Immature natural killer cell (primary cell): ENCODE measurements at regions not wholly inside any gene's neighbourhood (a gene's known extent, or its start where the extent isn't known, plus 50 kb on each side); places are given as distances from the start of the nearest gene placed in this dataset.
"Not testable (repeated sequence)": the region's sequence is repeated elsewhere in the genome, so short reads cannot be mapped to it uniquely, and the experiment has no call there.

Experiments
- DNase-seq, 3 donors: peaks; one replicate each; pipeline ENCODE4 v3.0.0; 2022; ENCODE audit warnings: mixed read lengths in 1 of 3
- H3K27ac Mint-ChIP-seq, 6 donors: one replicate each; pipeline ENCODE4 v1.8.0; 2020; ENCODE audit warnings: mixed read lengths in 6 of 6, mild to moderate bottlenecking in 5 of 6, inconsistent platforms in 4 of 6, moderate library complexity in 3 of 6
- H3K27me3 Mint-ChIP-seq, 3 donors: one replicate each; pipeline ENCODE4 v1.8.0; 2020 to 2021; ENCODE audit warnings: low read depth in 3 of 3, mild to moderate bottlenecking in 3 of 3, mixed read lengths in 3 of 3, moderate library complexity in 3 of 3, inconsistent platforms in 1 of 3
- H3K36me3 Mint-ChIP-seq, 3 donors: one replicate each; pipeline ENCODE4 v1.8.0; 2020; ENCODE audit warnings: mixed read lengths in 3 of 3, inconsistent platforms in 2 of 3, mild to moderate bottlenecking in 2 of 3
- H3K4me1 Mint-ChIP-seq, 2 donors: one replicate each; pipeline ENCODE4 v1.8.0; 2020; ENCODE audit warnings: inconsistent platforms in 2 of 2, mild to moderate bottlenecking in 2 of 2, mixed read lengths in 2 of 2, moderate library complexity in 1 of 2
- H3K4me3 Mint-ChIP-seq, 5 donors: one replicate each; pipeline ENCODE4 v1.8.0; 2020; ENCODE audit warnings: mild to moderate bottlenecking in 5 of 5, mixed read lengths in 5 of 5, inconsistent platforms in 3 of 5, moderate library complexity in 3 of 5
- H3K9me3 Mint-ChIP-seq, 6 donors: one replicate each; pipeline ENCODE4 v1.8.0; 2020; ENCODE audit warnings: mild to moderate bottlenecking in 6 of 6, mixed read lengths in 6 of 6, inconsistent platforms in 4 of 6, moderate library complexity in 3 of 6

DNA sequence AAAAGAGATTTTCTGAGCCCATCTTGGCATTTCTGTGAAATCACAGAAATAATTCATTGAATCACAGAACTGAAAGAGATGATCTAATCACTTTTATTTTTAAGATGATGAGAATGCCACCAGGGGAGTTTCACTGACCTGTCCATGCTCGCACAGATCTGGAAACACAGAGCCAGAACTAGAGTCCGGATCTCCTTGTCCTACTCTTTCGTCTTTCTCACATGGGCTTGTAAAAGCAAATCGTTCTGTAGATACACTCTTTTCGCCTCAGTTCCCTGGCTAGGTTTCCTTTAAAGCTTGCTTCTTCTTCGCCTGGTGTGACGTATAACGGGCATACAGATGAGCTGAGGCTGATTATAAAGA, 122.5 kb upstream of the SPRED1 start:
- no peak overlapping the region for H3K4me3 Mint-ChIP-seq
- H3K27me3 Mint-ChIP-seq: peaks cover 0 to 9% (median 8%) of the 10 kb centered on the region in 3 donors

DNA sequence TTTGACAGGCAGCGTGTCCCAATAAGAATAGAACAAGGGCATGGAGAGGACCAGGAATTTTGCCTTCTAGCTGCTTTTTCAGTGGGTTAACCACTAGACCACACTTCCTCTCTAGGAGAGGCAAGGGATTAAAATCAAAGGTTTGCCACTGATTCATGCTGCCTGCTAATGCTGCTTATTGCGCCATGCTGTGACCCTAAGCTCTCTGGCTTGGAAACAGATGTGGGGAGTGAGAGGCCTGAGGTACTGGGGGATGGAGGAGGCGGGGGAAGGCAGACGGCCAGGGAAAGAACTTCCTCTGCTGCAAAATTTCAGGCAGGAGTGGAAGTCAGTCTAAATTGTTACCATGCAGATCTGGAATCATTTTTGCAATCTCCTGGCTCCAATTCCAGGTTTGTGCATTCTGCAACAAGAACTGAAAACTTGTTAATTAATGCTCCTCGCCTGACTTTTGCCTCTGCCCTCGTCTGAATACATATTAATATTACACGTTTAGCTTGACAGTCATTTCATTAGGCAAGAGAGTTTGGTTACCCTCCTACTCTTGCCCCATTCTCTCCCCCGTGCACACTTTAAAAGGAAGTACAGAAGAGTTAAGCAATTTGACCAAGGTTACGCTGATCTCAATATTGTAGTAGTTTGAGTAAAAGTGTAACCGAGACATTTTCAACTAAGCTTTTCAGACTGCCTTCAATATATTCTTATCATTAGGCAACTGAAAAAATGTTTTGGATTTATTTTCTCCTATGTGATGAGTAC, 121.7 kb upstream of the SPRED1 start:
- H3K27ac Mint-ChIP-seq: no peak overlapping the region
- H3K27me3 Mint-ChIP-seq: peaks cover 0 to 9% (median 8%) of the 10 kb centered on the region in 3 donors
- no peaks in the 10 kb centered on the region for H3K9me3 Mint-ChIP-seq
- H3K36me3 Mint-ChIP-seq: no peaks in the 10 kb centered on the region
- H3K4me3 Mint-ChIP-seq: no peak overlapping the region
- peaks cover 2 to 17% of the 10 kb centered on the region in 2 donors for H3K4me1 Mint-ChIP-seq
- no peak for DNase-seq

More for the DNA sequence above, 122.5 kb upstream of the SPRED1 start:
- Mint-ChIP-seq H3K36me3 (no peaks in the 10 kb centered on the region), H3K9me3 (no peaks in the 10 kb centered on the region), H3K27ac (no peak overlapping the region), H3K4me1 (peaks cover 2 to 17% of the 10 kb centered on the region in 2 donors)
- no peak for DNase-seq

DNA sequence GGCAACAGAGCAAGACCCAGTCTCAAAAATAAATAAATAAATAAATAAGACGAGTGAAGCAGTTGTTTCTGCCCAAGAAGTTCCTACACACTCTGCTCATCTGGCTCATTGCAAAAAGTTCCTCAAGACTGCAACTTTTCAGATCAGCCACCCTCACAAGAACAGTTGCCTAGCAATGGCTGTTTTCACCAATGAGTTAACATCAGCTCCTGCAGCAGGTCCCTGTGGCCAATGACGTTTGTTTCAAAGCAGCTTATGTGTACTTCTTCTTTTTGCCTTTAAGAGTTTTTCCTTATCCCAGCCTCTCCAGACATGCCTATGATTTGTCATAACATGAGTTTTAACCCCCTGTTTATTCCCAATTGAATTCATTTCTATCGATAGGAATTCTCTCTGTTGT, 118.4 kb upstream of the SPRED1 start:
- Mint-ChIP-seq H3K4me1 (peaks cover under 1 to 3% of the 10 kb centered on the region in 2 donors), H3K36me3 (no peaks in the 10 kb centered on the region), H3K9me3 (peaks cover 0 to 2% (median 0%) of the 10 kb centered on the region in 6 donors), H3K4me3 (no peak overlapping the region), H3K27ac (no peak overlapping the region), H3K27me3 (peaks cover 0 to 6% (median 6%) of the 10 kb centered on the region in 3 donors)
- DNase-seq: no peak

DNA sequence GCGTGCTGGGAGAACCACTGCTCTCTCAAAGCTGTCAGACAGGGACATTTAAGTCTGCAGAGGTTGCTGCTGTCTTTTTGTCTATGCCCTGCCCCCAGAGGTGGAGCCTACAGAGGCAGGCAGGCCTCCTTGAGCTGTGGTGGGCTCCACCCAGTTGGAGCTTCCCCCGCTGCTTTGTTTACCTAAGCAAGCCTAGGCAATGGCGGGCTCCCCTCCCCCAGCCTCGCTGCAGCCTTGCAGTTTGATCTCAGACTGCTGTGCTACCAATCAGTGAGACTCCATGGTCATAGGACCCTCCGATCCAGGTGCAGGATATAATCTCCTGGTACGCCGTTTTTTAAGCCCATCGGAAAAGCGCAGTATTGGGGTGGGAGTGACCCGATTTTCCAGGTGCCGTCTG, 110.4 kb upstream of the SPRED1 start:
- H3K9me3 Mint-ChIP-seq, H3K4me3 Mint-ChIP-seq, DNase-seq, H3K27ac Mint-ChIP-seq, H3K36me3 Mint-ChIP-seq, H3K4me1 Mint-ChIP-seq, H3K27me3 Mint-ChIP-seq: not testable (repeated sequence)

DNA sequence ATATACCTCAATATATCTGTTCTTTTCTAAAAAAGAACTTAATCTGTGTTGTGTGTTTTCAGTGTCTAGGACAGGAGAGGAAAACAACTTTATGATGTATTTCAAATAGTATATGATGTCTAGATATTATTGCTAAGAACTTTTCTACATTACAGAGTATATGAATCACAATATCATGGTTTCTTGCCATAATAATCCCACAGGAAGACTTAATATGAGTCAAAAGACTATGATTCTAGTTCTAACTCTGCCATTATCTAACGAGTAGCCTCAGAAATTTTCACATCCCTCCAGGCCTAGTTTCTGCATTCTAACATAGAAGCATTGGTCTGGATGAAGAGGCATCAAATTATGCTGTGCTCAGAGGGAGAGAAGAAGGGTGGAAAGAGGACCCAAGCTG, 107.7 kb upstream of the SPRED1 start:
- H3K27ac Mint-ChIP-seq: no peak overlapping the region
- no peak overlapping the region for H3K4me3 Mint-ChIP-seq
- peaks cover 0 to 7% (median 3%) of the 10 kb centered on the region in 6 donors for H3K9me3 Mint-ChIP-seq
- DNase-seq: no peak
- H3K4me1 Mint-ChIP-seq: peaks cover 0 to 12% of the 10 kb centered on the region in 2 donors
- H3K27me3 Mint-ChIP-seq: peaks cover 1 to 3% (median 1%) of the 10 kb centered on the region in 3 donors
- H3K36me3 Mint-ChIP-seq: peaks cover 1 to 2% (median 2%) of the 10 kb centered on the region in 3 donors

DNA sequence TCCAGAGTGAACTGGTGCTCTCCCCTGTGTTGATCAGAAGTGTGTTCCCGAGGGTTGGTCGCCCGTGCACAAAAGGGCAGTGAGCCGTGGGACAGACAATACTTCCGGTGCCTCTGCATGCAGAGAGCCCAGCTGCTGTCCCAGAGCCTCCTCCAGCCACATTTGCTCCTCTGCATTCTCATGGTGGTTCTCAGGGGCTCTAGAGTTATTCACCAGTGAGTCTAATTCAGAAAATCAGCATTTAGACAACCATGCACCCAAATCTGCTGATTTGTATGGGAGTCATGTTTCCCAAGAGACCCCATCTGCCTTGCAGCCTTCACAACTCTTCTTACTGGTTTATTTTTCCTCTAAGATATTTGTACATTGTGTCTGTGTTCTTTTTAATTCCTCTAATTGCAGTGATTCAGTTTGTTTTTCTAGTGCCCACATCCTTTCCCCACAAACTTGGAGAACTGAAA, 107.0 kb upstream of the SPRED1 start:
- peaks cover 1 to 3% (median 1%) of the 10 kb centered on the region in 3 donors for H3K27me3 Mint-ChIP-seq
- H3K9me3 Mint-ChIP-seq: peaks cover 3 to 15% (median 6%) of the 10 kb centered on the region in 6 donors
- peaks cover 3 to 4% (median 4%) of the 10 kb centered on the region in 3 donors for H3K36me3 Mint-ChIP-seq
- H3K4me3 Mint-ChIP-seq: no peak overlapping the region
- DNase-seq: no peak
- no peak overlapping the region for H3K27ac Mint-ChIP-seq
- peaks cover 0 to 19% of the 10 kb centered on the region in 2 donors for H3K4me1 Mint-ChIP-seq

DNA sequence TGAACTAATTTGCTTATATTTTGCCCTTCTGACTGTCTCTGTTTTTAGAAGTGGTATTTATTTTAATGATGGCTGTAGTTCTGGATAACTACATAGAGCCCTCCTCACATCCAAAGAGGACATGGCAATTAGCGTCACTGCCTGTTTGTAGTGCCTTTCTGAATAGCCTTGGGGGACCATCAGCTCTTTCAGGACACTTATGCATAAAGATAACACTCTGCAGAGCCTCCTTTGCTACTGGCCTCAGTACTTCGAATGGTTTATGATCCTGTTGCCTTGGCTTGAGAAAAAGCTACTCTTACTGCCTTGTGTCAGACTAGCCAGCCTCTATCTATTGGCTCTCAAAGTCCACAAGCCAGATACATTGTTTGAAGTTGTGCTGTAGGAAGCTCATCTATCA, 105.4 kb upstream of the SPRED1 start:
- Mint-ChIP-seq H3K27me3 (peaks cover 0 to 8% (median 1%) of the 10 kb centered on the region in 3 donors), H3K36me3 (peaks cover 3 to 11% (median 4%) of the 10 kb centered on the region in 3 donors), H3K27ac (no peak overlapping the region), H3K9me3 (peaks cover 3 to 26% (median 13%) of the 10 kb centered on the region in 6 donors), H3K4me1 (peaks cover 0 to 19% of the 10 kb centered on the region in 2 donors), H3K4me3 (no peak overlapping the region)
- DNase-seq: no peak

DNA sequence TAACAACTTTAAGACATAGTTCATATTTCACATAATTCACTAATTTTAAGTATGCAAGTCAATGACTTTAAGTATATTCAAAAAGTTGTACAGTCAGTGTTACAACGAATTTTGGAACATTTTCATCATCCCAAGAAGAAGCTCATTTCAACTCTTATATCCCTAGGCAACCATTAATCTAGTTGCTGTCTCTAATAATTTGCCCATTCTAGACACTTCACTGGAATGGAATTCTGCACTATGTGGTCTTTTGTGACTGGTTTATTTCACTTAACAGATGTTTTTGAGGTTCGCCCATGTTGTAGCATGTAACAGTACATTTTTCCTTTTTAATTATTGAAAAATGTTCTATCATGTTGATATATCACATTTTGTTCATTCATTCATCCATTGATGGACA, 104.2 kb upstream of the SPRED1 start:
- H3K4me3 Mint-ChIP-seq: no peak overlapping the region

DNA sequence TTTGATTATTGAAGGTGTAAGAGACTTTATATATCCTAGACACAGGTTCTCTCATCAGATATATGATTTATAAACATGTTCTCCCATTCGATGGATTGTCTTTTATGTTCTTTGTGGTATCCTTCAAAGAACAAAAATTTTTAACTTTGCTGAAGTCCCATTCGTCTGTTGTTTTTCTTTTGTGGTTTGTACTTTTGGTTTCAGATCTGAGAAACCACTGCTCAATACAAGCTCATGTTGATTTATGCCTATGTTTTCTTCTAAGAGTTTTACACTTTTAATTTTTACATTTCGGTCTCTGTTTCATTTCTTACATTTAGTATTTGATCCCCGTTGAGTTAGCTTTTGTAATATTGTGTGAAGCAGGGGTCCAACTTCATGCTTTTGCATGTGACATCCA, 103.3 kb upstream of the SPRED1 start:
- Mint-ChIP-seq H3K4me1 (peaks cover 0 to 19% of the 10 kb centered on the region in 2 donors), H3K4me3 (peak overlapping the region in 1 of 5 donors; percentile 44), H3K27me3 (peaks cover 0 to 9% (median 4%) of the 10 kb centered on the region in 3 donors), H3K9me3 (peaks cover 3 to 32% (median 13%) of the 10 kb centered on the region in 6 donors), H3K27ac (no peak overlapping the region), H3K36me3 (peaks cover 3 to 11% (median 4%) of the 10 kb centered on the region in 3 donors)
- peak in 1 of 3 donors; percentile 2 for DNase-seq

More for the DNA sequence above, 104.2 kb upstream of the SPRED1 start:
- Mint-ChIP-seq H3K9me3 (peaks cover 3 to 32% (median 13%) of the 10 kb centered on the region in 6 donors), H3K4me1 (peaks cover 0 to 19% of the 10 kb centered on the region in 2 donors), H3K27ac (no peak overlapping the region), H3K27me3 (peaks cover 0 to 6% (median 4%) of the 10 kb centered on the region in 3 donors), H3K36me3 (peaks cover 3 to 11% (median 4%) of the 10 kb centered on the region in 3 donors)
- DNase-seq: no peak

DNA sequence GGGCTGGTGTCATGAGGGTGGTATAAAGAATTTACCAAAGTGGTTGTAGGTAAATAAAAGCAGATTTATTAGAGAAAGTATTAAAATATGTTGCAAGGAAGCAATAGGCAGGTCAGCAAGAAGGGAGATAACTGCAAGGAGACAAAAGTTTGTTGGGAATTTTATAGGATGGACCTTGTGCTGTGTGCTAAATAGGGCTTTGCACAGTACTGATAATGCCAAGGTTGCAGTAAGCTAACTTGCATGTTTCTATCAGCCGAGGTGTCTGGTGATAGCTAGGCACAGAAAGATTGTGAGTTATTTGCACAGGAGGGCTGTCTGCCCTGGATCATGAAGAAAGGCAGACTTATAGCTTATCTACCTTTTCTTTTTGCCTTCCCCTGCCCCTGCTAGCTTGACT, 102.5 kb upstream of the SPRED1 start:
- H3K27ac Mint-ChIP-seq: no peak overlapping the region
- H3K36me3 Mint-ChIP-seq: peaks cover 3 to 11% (median 4%) of the 10 kb centered on the region in 3 donors

DNA sequence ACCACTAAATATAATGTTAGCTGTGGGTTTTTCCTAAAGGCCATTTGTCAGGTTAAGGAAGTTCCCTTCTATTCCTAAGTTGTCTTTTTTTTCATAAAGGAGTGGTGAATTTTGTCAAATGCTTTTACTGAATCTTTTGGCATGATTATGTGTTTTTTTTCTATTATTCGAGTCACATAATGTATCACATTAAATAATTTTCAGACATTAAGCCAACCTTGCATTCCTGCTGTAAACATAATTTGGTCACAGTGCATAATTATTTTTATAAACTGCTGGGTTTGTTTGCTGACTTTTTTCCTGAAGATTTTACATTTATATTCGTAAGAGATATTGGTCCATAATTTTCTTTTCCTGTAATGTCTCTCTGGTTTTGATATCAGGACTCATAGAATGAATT, 101.8 kb upstream of the SPRED1 start:
- H3K36me3 Mint-ChIP-seq: peaks cover 3 to 11% (median 4%) of the 10 kb centered on the region in 3 donors
- no peak overlapping the region for H3K27ac Mint-ChIP-seq
- no peak for DNase-seq
- peaks cover 3 to 32% (median 13%) of the 10 kb centered on the region in 6 donors for H3K9me3 Mint-ChIP-seq
- H3K27me3 Mint-ChIP-seq: peaks cover 0 to 12% (median 4%) of the 10 kb centered on the region in 3 donors
- H3K4me3 Mint-ChIP-seq: no peak overlapping the region
- H3K4me1 Mint-ChIP-seq: peaks cover 0 to 19% of the 10 kb centered on the region in 2 donors

More for the DNA sequence above, 102.5 kb upstream of the SPRED1 start:
- no peak overlapping the region for H3K4me3 Mint-ChIP-seq
- peaks cover 3 to 32% (median 13%) of the 10 kb centered on the region in 6 donors for H3K9me3 Mint-ChIP-seq
- no peak for DNase-seq
- peaks cover 0 to 9% (median 4%) of the 10 kb centered on the region in 3 donors for H3K27me3 Mint-ChIP-seq
- H3K4me1 Mint-ChIP-seq: peaks cover 0 to 19% of the 10 kb centered on the region in 2 donors

DNA sequence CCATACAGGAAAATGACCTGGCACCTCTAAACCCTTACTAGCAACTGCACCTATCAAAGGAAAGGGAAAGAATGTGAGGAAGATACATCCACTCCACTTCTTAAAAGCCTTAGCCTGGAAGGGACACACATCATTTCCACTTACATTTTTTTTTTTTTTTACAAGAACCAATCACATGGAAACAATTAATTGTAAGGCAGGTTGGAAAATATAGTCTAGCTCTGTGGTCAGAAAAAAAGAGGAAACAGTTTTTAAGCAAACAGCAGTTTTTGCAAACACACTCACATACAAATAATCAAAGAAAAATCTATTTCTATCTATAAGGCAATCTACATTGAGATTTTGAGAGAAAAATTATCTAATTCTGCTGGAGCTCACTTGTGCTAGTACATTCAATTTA, 98.9 kb upstream of the SPRED1 start:
- peaks cover 3 to 11% (median 4%) of the 10 kb centered on the region in 3 donors for H3K36me3 Mint-ChIP-seq
- H3K27ac Mint-ChIP-seq: no peak overlapping the region
- peaks cover 4 to 37% (median 13%) of the 10 kb centered on the region in 6 donors for H3K9me3 Mint-ChIP-seq

DNA sequence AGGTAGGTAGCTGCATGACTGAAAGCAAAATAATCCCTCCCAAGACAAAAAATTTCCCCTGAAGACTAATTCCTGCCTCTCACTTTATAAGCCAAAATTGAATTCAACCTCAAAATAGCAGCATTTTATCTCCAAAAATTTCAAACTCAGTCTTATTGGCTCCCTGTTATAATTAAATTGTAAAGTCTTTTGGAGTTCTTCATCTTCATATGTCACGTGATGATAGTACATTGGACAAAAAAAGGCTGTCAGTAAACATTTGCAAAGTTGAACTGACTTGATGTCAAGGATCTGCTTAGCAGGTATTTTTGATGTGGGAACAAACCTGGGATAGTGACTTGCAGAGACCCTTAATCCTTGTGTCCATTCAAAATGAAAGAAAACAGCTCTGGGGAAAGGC, 98.4 kb upstream of the SPRED1 start:
- peaks cover 3 to 11% (median 4%) of the 10 kb centered on the region in 3 donors for H3K36me3 Mint-ChIP-seq
- H3K27ac Mint-ChIP-seq: no peak overlapping the region
- H3K9me3 Mint-ChIP-seq: peaks cover 3 to 37% (median 13%) of the 10 kb centered on the region in 6 donors
- peaks cover 0 to 12% (median 3%) of the 10 kb centered on the region in 3 donors for H3K27me3 Mint-ChIP-seq
- no peak for DNase-seq
- no peak overlapping the region for H3K4me3 Mint-ChIP-seq
- H3K4me1 Mint-ChIP-seq: peaks cover 0 to 14% of the 10 kb centered on the region in 2 donors

More for the DNA sequence above, 98.9 kb upstream of the SPRED1 start:
- Mint-ChIP-seq H3K4me1 (peaks cover 0 to 19% of the 10 kb centered on the region in 2 donors), H3K4me3 (no peak overlapping the region), H3K27me3 (peaks cover 0 to 12% (median 3%) of the 10 kb centered on the region in 3 donors)
- DNase-seq: no peak

DNA sequence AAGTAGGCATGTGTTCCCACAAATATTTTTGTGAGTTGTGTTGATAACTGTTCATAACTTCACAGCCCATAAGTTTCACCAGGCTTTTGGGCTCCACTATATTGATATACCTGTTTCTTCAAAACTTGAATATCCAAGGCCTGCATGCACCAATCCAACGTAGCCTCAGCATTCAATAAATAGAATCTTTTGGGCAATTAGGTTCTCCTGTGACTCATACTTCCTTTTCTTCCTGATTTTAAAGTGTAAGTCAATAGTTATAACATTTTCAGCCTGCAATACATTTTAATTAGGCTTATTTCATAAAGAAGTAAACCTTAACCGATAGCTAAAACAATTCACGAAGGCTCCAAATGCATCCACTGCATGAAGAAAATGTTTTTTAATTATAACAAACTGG, 97.8 kb upstream of the SPRED1 start:
- no peak for DNase-seq
- Mint-ChIP-seq H3K27me3 (peaks cover 2 to 12% (median 3%) of the 10 kb centered on the region in 3 donors), H3K36me3 (peaks cover 3 to 10% (median 3%) of the 10 kb centered on the region in 3 donors), H3K27ac (no peak overlapping the region), H3K4me3 (no peak overlapping the region), H3K4me1 (peaks cover 0 to 8% of the 10 kb centered on the region in 2 donors), H3K9me3 (peaks cover 1 to 36% (median 12%) of the 10 kb centered on the region in 6 donors)
